GM19351 (cell line): ENCODE measurements at regions not wholly inside any gene's neighbourhood (a gene's known extent, or its start where the extent isn't known, plus 50 kb on each side); places are given as distances from the start of the nearest gene placed in this dataset.

ENCODE experiments used
- ATAC-seq: cut with Tn5 transposase; IDR thresholded peaks from one replicate; pipeline ENCODE4 v1.9.1; 2021; ENCODE audit warnings: mild to moderate bottlenecking, moderate library complexity; ENCODE audit not compliant: unreplicated experiment

- no peak for ATAC-seq
Observed at GRCh38 chr9:99361817-99362216, 139.7 kb downstream of the SEC61B start.

- ATAC-seq: no peak
Observed at GRCh38 chr9:99362321-99362720, 140.2 kb downstream of the SEC61B start.

GRCh38 chr9:99363509-99363908, 141.4 kb downstream of the SEC61B start:
- ATAC-seq: no peak

GRCh38 chr9:99365233-99365980, 143.3 kb downstream of the SEC61B start:
- no peak for ATAC-seq

- no peak for ATAC-seq
Observed at GRCh38 chr9:99366183-99366582, 144.1 kb downstream of the SEC61B start.

GRCh38 chr9:99366621-99367020, 144.5 kb downstream of the SEC61B start:
- no peak for ATAC-seq

- peak; percentile 81 for ATAC-seq
Observed at GRCh38 chr9:99368341-99369326, 146.6 kb downstream of the SEC61B start.

- ATAC-seq: no peak
Observed at GRCh38 chr9:99369327-99369722, 147.2 kb downstream of the SEC61B start.

- ATAC-seq: no peak
Observed at GRCh38 chr9:99370376-99370775, 148.3 kb downstream of the SEC61B start.

- no peak for ATAC-seq
Observed at GRCh38 chr9:99371376-99371775, 149.3 kb downstream of the SEC61B start.

GRCh38 chr9:99373912-99374311, 151.8 kb downstream of the SEC61B start:
- no peak for ATAC-seq

- no peak for ATAC-seq
Observed at GRCh38 chr9:99374793-99375192, 152.7 kb downstream of the SEC61B start.

GRCh38 chr9:99375481-99375880, 153.4 kb downstream of the SEC61B start:
- ATAC-seq: no peak

GRCh38 chr9:99377790-99378775, 156.0 kb downstream of the SEC61B start:
- ATAC-seq: no peak

- ATAC-seq: no peak
Observed at GRCh38 chr9:99383536-99383935, 161.5 kb downstream of the SEC61B start.

GRCh38 chr9:99385215-99385614, 163.1 kb downstream of the SEC61B start:
- no peak for ATAC-seq

GRCh38 chr9:99385814-99386279, 163.8 kb downstream of the SEC61B start:
- ATAC-seq: no peak

GRCh38 chr9:99387431-99387830, 165.3 kb downstream of the SEC61B start:
- ATAC-seq: no peak

GRCh38 chr9:99389087-99390033, 167.3 kb downstream of the SEC61B start:
- ATAC-seq: no peak
